ENCODE measurements at regions not wholly inside any gene's neighbourhood (a gene's known extent, or its start where the extent isn't known, plus 50 kb on each side); places are given as distances from the start of the nearest gene placed in this dataset.

- TF ChIP-seq REST (IDR thresholded peaks at IDR 0.05; ENCODE audit: low read depth, low read length) (no peak), NRF1 (IDR thresholded peaks at IDR 0.05; ENCODE audit: low read depth, low read length) (no peak), PBX3 (IDR thresholded peaks at IDR 0.05) (no peak), ELF1 (IDR thresholded peaks at IDR 0.05) (no peak), ZBTB33 (IDR thresholded peaks at IDR 0.05; ENCODE audit: borderline replicate concordance, low read depth) (no peak), MAX (IDR thresholded peaks at IDR 0.05; ENCODE audit: low read depth) (no peak)
Measured at GRCh38 chr2:216925006-216925405, 65.1 kb upstream of the TNP1 start (continued).

- Histone ChIP-seq H3K9me2 (no peaks in the 10 kb centered on the region), H2AFZ (ENCODE audit: low read depth) (no peak overlapping the region), H3K9ac (no peak overlapping the region), H3K36me3 (replicated peaks in 1 of 2; ENCODE audit: control insufficient read depth in 1 of 2, insufficient read depth in 2 of 2, low read length in 1 of 2) (no peaks in the 10 kb centered on the region), H3K27ac (ENCODE audit: low read depth in 2 of 2, low read length in 1 of 2) (no peak overlapping the region), H4K20me1 (ENCODE audit: insufficient read depth) (no peaks in the 10 kb centered on the region), H3K4me1 (ENCODE audit: control insufficient read depth in 1 of 2, insufficient read depth in 2 of 2, low read depth in 1 of 2, low read length in 1 of 2) (peaks cover 0 to 7% of the 10 kb centered on the region in 2 experiments; a peak in 1 of 4 replicates), H3K4me2 (no peak overlapping the region), H3K27me3 (ENCODE audit: insufficient read depth) (no peaks in the 10 kb centered on the region; the same call in 1 of the 2 replicates), H3F3A (replicated peaks; ENCODE audit: insufficient read depth) (no peaks in the 10 kb centered on the region), H3K4me3 (ENCODE audit: low read depth in 2 of 2, low read length in 1 of 2) (no peak overlapping the region), H3K79me2 (ENCODE audit: insufficient read depth) (no peaks in the 10 kb centered on the region), H3K9me3 (no peaks in the 10 kb centered on the region)
- 78% methylated on average over 3 of the region's 3 CpGs for WGBS (ENCODE audit: low lambda C conversion rate)
- DNase-seq, result no peak
- ChIA-PET POLR2A (no interaction called here), CTCF (no interaction called here)
- TF ChIP-seq YY1 (IDR thresholded peaks at IDR 0.05; ENCODE audit: low read depth), result no peak
- TF ChIP-seq SMC3 (IDR thresholded peaks at IDR 0.05; ENCODE audit: low read depth, low read length), result no peak
- TF ChIP-seq FOXJ3 (CRISPR knock-in tag; IDR thresholded peaks at IDR 0.05), result no peak
- no peak for TF ChIP-seq MEF2A (IDR thresholded peaks at IDR 0.05; ENCODE audit: borderline replicate concordance, low read depth)
- TF ChIP-seq PBX3 (IDR thresholded peaks at IDR 0.05), result no peak
- TF ChIP-seq SIN3A (IDR thresholded peaks at IDR 0.05; ENCODE audit: borderline replicate concordance, low read depth, low read length), result no peak
- TF ChIP-seq EZH2phosphoT487 (IDR thresholded peaks at IDR 0.05; ENCODE audit: borderline replicate concordance, low read depth), result no peak
- TF ChIP-seq GABPA (IDR thresholded peaks at IDR 0.05; ENCODE audit: low read depth), result no peak
- TF ChIP-seq POLR2AphosphoS5 (IDR thresholded peaks at IDR 0.05; ENCODE audit: low read depth, low read length), result no peak
- TF ChIP-seq JUND (IDR thresholded peaks at IDR 0.05), result no peak
Measured at GRCh38 chr2:216923706-216924105, 63.8 kb upstream of the TNP1 start.
